ENCODE measurements at regions not wholly inside any gene's neighbourhood (a gene's known extent, or its start where the extent isn't known, plus 50 kb on each side); places are given as distances from the start of the nearest gene placed in this dataset.

- H3K27ac ChIP-seq: no peak overlapping the region
- H3K27me3 ChIP-seq: no peaks in the 10 kb centered on the region
- no peak for DNase-seq
- peaks cover 0 to 5% (median 0%) of the 10 kb centered on the region in 9 donors for H3K4me1 ChIP-seq
- intact Hi-C loops (cut with DNase I): no loop called here
- no peaks in the 10 kb centered on the region for H3K36me3 ChIP-seq
- no peaks in the 10 kb centered on the region for H3K9me3 ChIP-seq
- no peak for TF ChIP-seq CTCF (IDR thresholded peaks at IDR 0.05)
- WGBS, 2 donors: 82 to 90% methylated on average over 2 of the region's 2 CpGs
- ATAC-seq: no peak
- no peak overlapping the region for H3K4me3 ChIP-seq
Observed at GRCh38 chr3:101123081-101123480, 129.9 kb upstream of the ABI3BP start.

GRCh38 chr3:101122681-101123080 is 129.5 kb upstream of the ABI3BP start:
- 80 to 81% methylated on average over 2 of the region's 2 CpGs for WGBS, 2 donors
- no peak overlapping the region for H3K4me3 ChIP-seq
- intact Hi-C loops (cut with DNase I): no loop called here
- peaks cover 0 to 9% (median under 1%) of the 10 kb centered on the region in 9 donors for H3K4me1 ChIP-seq
- H3K9me3 ChIP-seq: no peaks in the 10 kb centered on the region
- no peaks in the 10 kb centered on the region for H3K27me3 ChIP-seq
- DNase-seq: no peak
- H3K27ac ChIP-seq: no peak overlapping the region
- no peak for TF ChIP-seq CTCF (IDR thresholded peaks at IDR 0.05)
- H3K36me3 ChIP-seq: no peaks in the 10 kb centered on the region
- ATAC-seq: no peak

DNA sequence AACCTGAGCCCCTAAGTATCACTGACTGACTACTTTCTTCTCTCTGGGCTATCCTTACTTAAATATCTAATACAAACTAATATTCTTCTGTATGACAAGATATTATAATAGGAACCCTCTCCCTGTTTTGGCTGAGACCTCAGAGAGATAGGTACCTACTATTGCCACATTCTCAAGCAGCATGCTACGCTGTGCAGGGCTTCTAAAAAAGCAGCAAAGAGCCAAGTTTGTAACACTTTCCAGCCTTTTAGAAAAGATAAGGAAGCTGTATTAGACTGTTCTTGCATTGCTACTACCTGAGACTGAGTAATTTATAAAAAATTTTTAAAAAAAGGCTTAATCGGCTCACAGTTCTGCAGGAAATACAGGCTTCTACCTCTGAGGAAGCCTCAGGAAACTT is 126.8 kb upstream of the ABI3BP start:
- intact Hi-C loops (cut with DNase I): no loop called here
- H3K36me3 ChIP-seq: no peaks in the 10 kb centered on the region
- H3K9me3 ChIP-seq: no peaks in the 10 kb centered on the region
- no peak for TF ChIP-seq CTCF (IDR thresholded peaks at IDR 0.05)
- peaks cover 0 to 11% (median 4%) of the 10 kb centered on the region in 9 donors for H3K4me1 ChIP-seq
- no peak overlapping the region for H3K4me3 ChIP-seq
- no peaks in the 10 kb centered on the region for H3K27me3 ChIP-seq
- no peak for ATAC-seq
- no peak for DNase-seq
- 80% methylated on average over 2 of the region's 2 CpGs for WGBS, 2 donors
- H3K27ac ChIP-seq: no peak overlapping the region

DNA sequence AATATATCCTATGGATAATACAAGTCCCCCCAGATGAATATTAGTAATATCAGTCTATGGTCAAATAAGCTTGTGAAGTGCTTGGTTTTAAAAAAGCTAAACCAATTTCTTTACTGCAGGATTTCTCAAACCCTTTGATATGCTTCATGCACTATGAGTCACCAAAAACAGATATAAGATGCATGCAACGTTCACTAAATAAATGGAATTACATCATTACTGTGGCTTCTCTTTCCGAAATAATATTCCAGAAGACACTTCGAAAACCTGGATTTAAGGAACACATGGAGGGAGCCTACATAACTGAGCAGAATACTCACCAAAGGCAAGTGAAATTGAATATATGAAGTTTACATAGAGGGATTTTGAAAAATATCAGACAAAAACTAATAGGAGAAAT is 126.3 kb upstream of the ABI3BP start:
- Histone ChIP-seq H3K36me3 (no peaks in the 10 kb centered on the region), H3K4me1 (peaks cover 0 to 11% (median 4%) of the 10 kb centered on the region in 9 donors), H3K27me3 (no peaks in the 10 kb centered on the region), H3K4me3 (no peak overlapping the region), H3K9me3 (no peaks in the 10 kb centered on the region), H3K27ac (no peak overlapping the region)
- WGBS, 2 donors: 54 to 68% methylated on average over 3 of the region's 3 CpGs
- no peak for TF ChIP-seq CTCF (IDR thresholded peaks at IDR 0.05)
- DNase-seq (no peak), ATAC-seq (no peak)
- intact Hi-C loops (cut with DNase I): loop anchor here in 1 of 10 donors (5.0 kb wide), 1 partner anchor 82 kb away; no protein-coding TSS in a partner anchor
